GM12878 (cell line): ENCODE measurements at regions not wholly inside any gene's neighbourhood (a gene's known extent, or its start where the extent isn't known, plus 50 kb on each side); places are given as distances from the start of the nearest gene placed in this dataset.

ENCODE experiments used
- ATAC-seq: fragments of 200-7000 bp; cut with Tn5 transposase; 3 replicates; pipeline ENCODE4 v1.9.1; 2020; ENCODE audit warnings: mild to moderate bottlenecking, moderate library complexity
- BruUV-seq: library from RNA; stranded (reverse); fragments of 400-500 nt; replicated peaks from 2 replicates; lab custom pipeline; 2021; lab: Mats Ljungman, UMichigan
- CTCF ChIA-PET: fragments of 300-600 bp; sonication (Branson Sonifier 250); formaldehyde crosslinking; extraction: SDS; loops from one replicate; lab custom pipeline; 2021; ENCODE audit warnings: inconsistent platforms; lab: Yijun Ruan, JAX
- POLR2A ChIA-PET: fragments of 350-600 bp; formaldehyde crosslinking; extraction: SDS; loops from one replicate; lab custom pipeline; 2021; ENCODE audit warnings: inconsistent platforms; lab: Charles Lee
- RAD21 ChIA-PET: fragments of 300-600 bp; sonication (Branson Sonifier 250); formaldehyde crosslinking; loops from one replicate; lab custom pipeline; 2023; ENCODE audit warnings: antibody characterized with exemption; ENCODE audit not compliant: unreplicated experiment; lab: Charles Lee
- SMC1A ChIA-PET: fragments of 300-600 bp; sonication (Branson Sonifier 250); formaldehyde crosslinking; loops from one replicate; lab custom pipeline; 2023; ENCODE audit not compliant: unreplicated experiment, uncharacterized antibody; lab: Charles Lee
- DNase-seq: peaks from one replicate; pipeline ENCODE4 v3.0.0-alpha.2; 2011; ENCODE audit warnings: low read depth, low spot score
- FAIRE-seq: peaks from 3 replicates; lab custom pipeline; 2011; peaks lifted over from hg19 to GRCh38; lab: Jason Lieb, UNC
- H2AFZ ChIP-seq: 2 replicates; pipeline ENCODE4 v1.6.0; 2011; ENCODE audit warnings: low read depth, low read length, control low read depth; ENCODE audit not compliant: control insufficient read depth
- H3K27ac ChIP-seq: 2 replicates; pipeline ENCODE4 v1.5.1; 2011; ENCODE audit warnings: control low read depth; ENCODE audit not compliant: control insufficient read depth, insufficient read depth
- H3K27me3 ChIP-seq, 2 experiments: replicated peaks in 1 of 2; 2 replicates each; pipeline versions ENCODE4 v1.6.0 to v1.6.1; 2011; ENCODE audit warnings: low read length in 1 of 2; ENCODE audit not compliant: control insufficient read depth in 2 of 2, insufficient read depth in 2 of 2
- H3K36me3 ChIP-seq, 2 experiments: 2 replicates each; pipeline ENCODE4 v1.5.1; 2011; ENCODE audit warnings: low read length in 1 of 2; ENCODE audit not compliant: control insufficient read depth in 2 of 2, insufficient read depth in 2 of 2
- H3K4me1 ChIP-seq: 2 replicates; pipeline ENCODE4 v1.6.1; 2011; ENCODE audit warnings: mild to moderate bottlenecking, low read length, moderate library complexity, mixed read lengths; ENCODE audit not compliant: control insufficient read depth, insufficient read depth
- H3K4me2 ChIP-seq: 2 replicates; pipeline ENCODE4 v1.6.0; 2011; ENCODE audit warnings: control low read depth; ENCODE audit not compliant: control insufficient read depth, insufficient read depth
- H3K4me3 ChIP-seq: fragments of 200-600 bp; sonication (generic); 2 replicates; pipeline ENCODE4 v1.5.1; 2016
- H3K79me2 ChIP-seq: 2 replicates; pipeline ENCODE4 v1.6.0; 2011; ENCODE audit warnings: low read length; ENCODE audit not compliant: control insufficient read depth, insufficient read depth
- H3K9ac ChIP-seq: 2 replicates; pipeline ENCODE4 v1.8.0; 2011; ENCODE audit warnings: low read length, control low read depth, mixed read lengths; ENCODE audit not compliant: control insufficient read depth, insufficient read depth
- H3K9me3 ChIP-seq: replicated peaks from 3 replicates; pipeline ENCODE4 v1.5.1; 2011; ENCODE audit warnings: mild to moderate bottlenecking, low read length; ENCODE audit not compliant: control insufficient read depth, insufficient read depth
- H4K20me1 ChIP-seq: 2 replicates; pipeline ENCODE4 v1.6.0; 2011; ENCODE audit not compliant: control insufficient read depth, insufficient read depth
- BHLHE40 ChIP-seq, 2 experiments: fragments of 450-650 bp in 1 of 2; IDR thresholded peaks; 2 replicates each; pipeline ENCODE4 v1.6.1; 2011 to 2017; ENCODE audit warnings: low read depth in 2 of 2, borderline replicate concordance in 1 of 2, improper control_type of control experiment in 1 of 2, low read length in 1 of 2, mild to moderate bottlenecking in 1 of 2
- EED ChIP-seq: sonication (generic); IDR thresholded peaks from 2 replicates; pipeline ENCODE4 v1.6.1; 2016; ENCODE audit warnings: antibody characterized with exemption, low read depth
- GATAD2B ChIP-seq: fragments of 450-650 bp; conservative IDR thresholded peaks from 2 replicates; pipeline ENCODE4 v1.6.1; 2017; ENCODE audit warnings: low read depth, mild to moderate bottlenecking, moderate library complexity
- IRF4 ChIP-seq: IDR thresholded peaks from 2 replicates; pipeline ENCODE4 v1.6.1; 2011; ENCODE audit warnings: low read depth, low read length
- POU2F2 ChIP-seq: IDR thresholded peaks from 3 replicates; pipeline ENCODE4 v1.6.1; 2011; ENCODE audit warnings: low read depth, mild to moderate bottlenecking, low read length, borderline replicate concordance
- RBBP5 ChIP-seq: fragments of 200-600 bp; sonication (generic); conservative IDR thresholded peaks from 2 replicates; pipeline ENCODE4 v1.6.1; 2016
- RFX5 ChIP-seq: IDR thresholded peaks from 2 replicates; pipeline ENCODE4 v1.6.1; 2011; ENCODE audit warnings: low read depth, low read length, improper control_type of control experiment
- ZBTB11 ChIP-seq: fragments of 450-650 bp; formaldehyde crosslinking; IDR thresholded peaks from 2 replicates; pipeline ENCODE4 v1.5.0; 2022; ENCODE audit warnings: mild to moderate bottlenecking, missing genetic modification characterization
- ZNF24 ChIP-seq: fragments of 450-650 bp; IDR thresholded peaks from 2 replicates; pipeline ENCODE4 v1.6.1; 2017; ENCODE audit warnings: antibody characterized with exemption, mild to moderate bottlenecking
- ZNF274 ChIP-seq: IDR thresholded peaks from one replicate; pipeline ENCODE4 v1.8.0; 2011; ENCODE audit not compliant: insufficient read length, insufficient read depth
- ZNF592 ChIP-seq: fragments of 450-650 bp; IDR thresholded peaks from 2 replicates; pipeline ENCODE4 v1.6.1; 2017; ENCODE audit warnings: mild to moderate bottlenecking, moderate library complexity
- WGBS: methylation state at CpG from one replicate; pipeline ENCODE4 v1.1.6; 2016; ENCODE audit warnings: low lambda C conversion rate; ENCODE audit not compliant: insufficient replicate concordance, insufficient coverage; ENCODE audit errors: missing lambda C conversion rate; 5-methylcytosine and 5-hydroxymethylcytosine counted together
- in situ Hi-C: fragments of 300-500 bp; cut with MboI; formaldehyde crosslinking; loops from 9 replicates; pipeline ENCODE4 v1.14.3; 2018; ENCODE audit warnings: mixed read lengths
- intact Hi-C: fragments of 100-400 bp; cut with micrococcal nuclease; formaldehyde crosslinking; loops from one replicate; pipeline ENCODE4 v1.14.2; 2022; ENCODE audit not compliant: unreplicated experiment
- TF ChIP-seq, protein P1 (sequence below): IDR thresholded peaks from 2 replicates; pipeline ENCODE4 v1.6.1; 2012; ENCODE audit warnings: mild to moderate bottlenecking, low read depth, low read length

DNA sequence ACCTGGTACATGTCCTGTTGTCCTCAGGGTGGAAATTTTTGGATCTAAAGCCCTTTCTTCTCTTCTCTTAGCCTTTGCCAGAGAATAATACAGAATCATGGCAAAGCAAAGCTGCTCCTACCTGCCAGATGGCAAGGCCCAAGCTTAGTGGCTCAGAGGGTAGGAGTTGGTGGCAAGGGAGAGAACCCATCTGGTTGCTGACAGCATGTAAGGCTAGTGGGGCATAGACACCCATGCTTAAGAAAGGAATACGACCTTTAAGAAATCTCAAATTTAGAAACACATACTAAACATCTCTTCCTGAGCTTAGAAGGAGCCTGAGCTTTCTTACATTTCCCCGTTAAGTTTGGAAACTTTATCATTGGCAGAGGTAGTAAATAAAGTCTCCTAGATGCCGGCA lies 395.0 kb upstream of the SOX9 start (continued):
- TF ChIP-seq ZNF274 = no peak

DNA sequence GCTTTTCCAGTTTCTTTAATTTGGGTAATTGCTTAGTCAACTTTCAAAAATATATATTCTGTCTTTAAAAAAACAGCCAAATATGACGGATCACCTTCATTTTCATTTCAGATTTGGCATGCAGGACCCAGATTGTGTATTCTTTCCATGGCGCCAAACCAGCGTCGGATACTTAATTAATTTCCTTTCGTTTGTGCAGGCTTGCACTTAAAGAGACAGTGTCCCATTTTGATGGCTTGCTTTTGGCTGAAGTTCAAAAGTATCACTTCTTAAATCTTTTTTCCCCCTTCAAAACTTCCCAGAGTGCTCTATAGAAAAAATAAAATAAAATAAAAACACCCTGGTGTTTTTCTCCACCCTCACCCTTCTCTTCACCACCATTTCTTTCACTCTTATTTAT lies 394.5 kb upstream of the SOX9 start:
- Histone ChIP-seq H3K36me3 (no peaks in the 10 kb centered on the region), H3K9ac (no peak overlapping the region), H2AFZ (no peak overlapping the region), H3K79me2 (no peaks in the 10 kb centered on the region), H3K9me3 (no peaks in the 10 kb centered on the region), H4K20me1 (no peaks in the 10 kb centered on the region), H3K4me2 (no peak overlapping the region), H3K4me3 (no peak overlapping the region), H3K4me1 (no peaks in the 10 kb centered on the region), H3K27me3 (no peaks in the 10 kb centered on the region), H3K27ac (no peak overlapping the region)
- ChIA-PET POLR2A (no interaction called here), CTCF (no interaction called here), SMC1A (interaction anchor here (0.8 kb wide), 1 partner anchor 253 kb away, joined by 3 read pairs; no protein-coding TSS in a partner anchor), RAD21 (no interaction called here)
- in situ Hi-C loops (no loop called here), intact Hi-C loops (no loop called here)
- no peak for DNase-seq
- no TSS peak for BruUV-seq
- ATAC-seq = no peak
- TF ChIP-seq RBBP5 = no peak
- no peak for TF ChIP-seq RFX5
- TF ChIP-seq ZNF274 = no peak
- no peak for TF ChIP-seq ZBTB11 (CRISPR knock-in tag)
- TF ChIP-seq IRF4 = no peak
- no peak for TF ChIP-seq POU2F2
- no peak for TF ChIP-seq ZNF24
- TF ChIP-seq ZNF592 = no peak
- TF ChIP-seq BHLHE40 (IDR thresholded peaks at IDR 0.05; ENCODE audit: borderline replicate concordance in 1 of 2, low read depth in 2 of 2, low read length in 1 of 2) = no peak
- no peak for TF ChIP-seq EED
- TF ChIP-seq, protein P1, sequence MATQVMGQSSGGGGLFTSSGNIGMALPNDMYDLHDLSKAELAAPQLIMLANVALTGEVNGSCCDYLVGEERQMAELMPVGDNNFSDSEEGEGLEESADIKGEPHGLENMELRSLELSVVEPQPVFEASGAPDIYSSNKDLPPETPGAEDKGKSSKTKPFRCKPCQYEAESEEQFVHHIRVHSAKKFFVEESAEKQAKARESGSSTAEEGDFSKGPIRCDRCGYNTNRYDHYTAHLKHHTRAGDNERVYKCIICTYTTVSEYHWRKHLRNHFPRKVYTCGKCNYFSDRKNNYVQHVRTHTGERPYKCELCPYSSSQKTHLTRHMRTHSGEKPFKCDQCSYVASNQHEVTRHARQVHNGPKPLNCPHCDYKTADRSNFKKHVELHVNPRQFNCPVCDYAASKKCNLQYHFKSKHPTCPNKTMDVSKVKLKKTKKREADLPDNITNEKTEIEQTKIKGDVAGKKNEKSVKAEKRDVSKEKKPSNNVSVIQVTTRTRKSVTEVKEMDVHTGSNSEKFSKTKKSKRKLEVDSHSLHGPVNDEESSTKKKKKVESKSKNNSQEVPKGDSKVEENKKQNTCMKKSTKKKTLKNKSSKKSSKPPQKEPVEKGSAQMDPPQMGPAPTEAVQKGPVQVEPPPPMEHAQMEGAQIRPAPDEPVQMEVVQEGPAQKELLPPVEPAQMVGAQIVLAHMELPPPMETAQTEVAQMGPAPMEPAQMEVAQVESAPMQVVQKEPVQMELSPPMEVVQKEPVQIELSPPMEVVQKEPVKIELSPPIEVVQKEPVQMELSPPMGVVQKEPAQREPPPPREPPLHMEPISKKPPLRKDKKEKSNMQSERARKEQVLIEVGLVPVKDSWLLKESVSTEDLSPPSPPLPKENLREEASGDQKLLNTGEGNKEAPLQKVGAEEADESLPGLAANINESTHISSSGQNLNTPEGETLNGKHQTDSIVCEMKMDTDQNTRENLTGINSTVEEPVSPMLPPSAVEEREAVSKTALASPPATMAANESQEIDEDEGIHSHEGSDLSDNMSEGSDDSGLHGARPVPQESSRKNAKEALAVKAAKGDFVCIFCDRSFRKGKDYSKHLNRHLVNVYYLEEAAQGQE = no peak
- TF ChIP-seq GATAD2B = no peak
- WGBS = 74% methylated on average over 5 of the region's 5 CpGs
- FAIRE-seq = no peak
